ENCODE measurements at regions not wholly inside any gene's neighbourhood (a gene's known extent, or its start where the extent isn't known, plus 50 kb on each side); places are given as distances from the start of the nearest gene placed in this dataset.

GRCh38 chr3:40817017-40817416 is 292.3 kb downstream of the ZNF621 start:
- TF ChIP-seq POLR2AphosphoS5 (IDR thresholded peaks at IDR 0.05; ENCODE audit: low read depth, low read length) (no peak), SIN3A (IDR thresholded peaks at IDR 0.05; ENCODE audit: borderline replicate concordance, insufficient read depth, low read length) (no peak), TAF1 (IDR thresholded peaks at IDR 0.05; ENCODE audit: borderline replicate concordance, insufficient read depth, low read length) (no peak)

All from PFSK-1 (cell line).